Astrocyte (in vitro differentiated cells and primary cell): ENCODE measurements at regions not wholly inside any gene's neighbourhood (a gene's known extent, or its start where the extent isn't known, plus 50 kb on each side); places are given as distances from the start of the nearest gene placed in this dataset.

Source experiments
- DNase-seq: peaks from one replicate; pipeline ENCODE4 v3.0.0-alpha.2; 2010; ENCODE audit warnings: low read depth
- FAIRE-seq: peaks from 2 replicates; lab custom pipeline; 2011; peaks lifted over from hg19 to GRCh38; lab: Jason Lieb, UNC
- H2AFZ ChIP-seq: 2 replicates; pipeline ENCODE4 v1.6.0; 2012; ENCODE audit warnings: low read depth, low read length, inconsistent platforms
- H3K27ac ChIP-seq: 2 replicates; pipeline ENCODE4 v1.5.1; 2011; ENCODE audit warnings: low read depth, low read length, inconsistent platforms
- H3K27me3 ChIP-seq: 2 replicates; pipeline ENCODE4 v1.6.0; 2011; ENCODE audit warnings: low read length, inconsistent platforms; ENCODE audit not compliant: insufficient read depth
- H3K36me3 ChIP-seq: 2 replicates; pipeline ENCODE4 v1.5.1; 2011; ENCODE audit warnings: low read length, inconsistent platforms; ENCODE audit not compliant: insufficient read depth
- H3K4me1 ChIP-seq: 2 replicates; pipeline ENCODE4 v1.5.1; 2011; ENCODE audit warnings: low read length, inconsistent platforms; ENCODE audit not compliant: insufficient read depth
- H3K4me2 ChIP-seq: 2 replicates; pipeline ENCODE4 v1.6.0; 2012; ENCODE audit warnings: low read length, inconsistent platforms
- H3K4me3 ChIP-seq: 2 replicates; pipeline ENCODE4 v1.5.1; 2011; ENCODE audit warnings: low read depth, mild to moderate bottlenecking, low read length, inconsistent platforms; ENCODE audit not compliant: insufficient read depth
- H3K79me2 ChIP-seq: 2 replicates; pipeline ENCODE4 v1.6.0; 2012; ENCODE audit warnings: mild to moderate bottlenecking, low read length, inconsistent platforms; ENCODE audit not compliant: insufficient read depth
- H3K9ac ChIP-seq: 2 replicates; pipeline ENCODE4 v1.6.0; 2012; ENCODE audit warnings: mild to moderate bottlenecking, low read length, inconsistent platforms
- H3K9me3 ChIP-seq: 2 replicates; pipeline ENCODE4 v1.5.1; 2012; ENCODE audit warnings: low read depth, mild to moderate bottlenecking, low read length, inconsistent platforms; ENCODE audit not compliant: insufficient read depth
- H4K20me1 ChIP-seq: 2 replicates; pipeline ENCODE4 v1.6.0; 2012; ENCODE audit warnings: low read length, inconsistent platforms; ENCODE audit not compliant: insufficient read depth
- H3K27ac Mint-ChIP-seq: one replicate; pipeline ENCODE4 v1.8.0; 2021; ENCODE audit warnings: mild to moderate bottlenecking, mixed read lengths; ENCODE audit not compliant: unreplicated experiment
- H3K27me3 Mint-ChIP-seq: one replicate; pipeline ENCODE4 v1.8.0; 2021; ENCODE audit warnings: low read depth, mixed read lengths; ENCODE audit not compliant: unreplicated experiment
- H3K36me3 Mint-ChIP-seq: one replicate; pipeline ENCODE4 v1.8.0; 2021; ENCODE audit warnings: low read depth, mixed read lengths; ENCODE audit not compliant: unreplicated experiment
- H3K4me1 Mint-ChIP-seq: one replicate; pipeline ENCODE4 v1.8.0; 2021; ENCODE audit warnings: low read depth, mixed read lengths; ENCODE audit not compliant: unreplicated experiment
- H3K4me3 Mint-ChIP-seq: one replicate; pipeline ENCODE4 v1.8.0; 2021; ENCODE audit warnings: mild to moderate bottlenecking, moderate library complexity, mixed read lengths; ENCODE audit not compliant: unreplicated experiment
- H3K9me3 Mint-ChIP-seq: one replicate; pipeline ENCODE4 v1.8.0; 2021; ENCODE audit warnings: mild to moderate bottlenecking, mixed read lengths; ENCODE audit not compliant: unreplicated experiment
- EZH2 ChIP-seq: IDR thresholded peaks from 2 replicates; pipeline ENCODE4 v1.6.1; 2012; ENCODE audit warnings: mild to moderate bottlenecking, low read length, inconsistent platforms; ENCODE audit not compliant: insufficient read depth
- TF ChIP-seq, protein P1 (sequence below): IDR thresholded peaks from 2 replicates; pipeline ENCODE4 v1.5.1; 2011; ENCODE audit warnings: low read depth, mild to moderate bottlenecking, inconsistent platforms, low read length, moderate library complexity; ENCODE audit not compliant: insufficient read depth

- Mint-ChIP-seq H3K4me3 (no peak overlapping the region), H3K36me3 (no peaks in the 10 kb centered on the region), H3K27ac (no peak overlapping the region), H3K9me3 (peaks cover 13% of the 10 kb centered on the region), H3K4me1 (no peaks in the 10 kb centered on the region), H3K27me3 (no peaks in the 10 kb centered on the region)
- TF ChIP-seq, protein P1, sequence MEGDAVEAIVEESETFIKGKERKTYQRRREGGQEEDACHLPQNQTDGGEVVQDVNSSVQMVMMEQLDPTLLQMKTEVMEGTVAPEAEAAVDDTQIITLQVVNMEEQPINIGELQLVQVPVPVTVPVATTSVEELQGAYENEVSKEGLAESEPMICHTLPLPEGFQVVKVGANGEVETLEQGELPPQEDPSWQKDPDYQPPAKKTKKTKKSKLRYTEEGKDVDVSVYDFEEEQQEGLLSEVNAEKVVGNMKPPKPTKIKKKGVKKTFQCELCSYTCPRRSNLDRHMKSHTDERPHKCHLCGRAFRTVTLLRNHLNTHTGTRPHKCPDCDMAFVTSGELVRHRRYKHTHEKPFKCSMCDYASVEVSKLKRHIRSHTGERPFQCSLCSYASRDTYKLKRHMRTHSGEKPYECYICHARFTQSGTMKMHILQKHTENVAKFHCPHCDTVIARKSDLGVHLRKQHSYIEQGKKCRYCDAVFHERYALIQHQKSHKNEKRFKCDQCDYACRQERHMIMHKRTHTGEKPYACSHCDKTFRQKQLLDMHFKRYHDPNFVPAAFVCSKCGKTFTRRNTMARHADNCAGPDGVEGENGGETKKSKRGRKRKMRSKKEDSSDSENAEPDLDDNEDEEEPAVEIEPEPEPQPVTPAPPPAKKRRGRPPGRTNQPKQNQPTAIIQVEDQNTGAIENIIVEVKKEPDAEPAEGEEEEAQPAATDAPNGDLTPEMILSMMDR, result no peak
- TF ChIP-seq EZH2, result no peak
- H3K27ac ChIP-seq, result no peak overlapping the region
- H3K4me2 ChIP-seq, result no peak overlapping the region
- H2AFZ ChIP-seq, result no peak overlapping the region
- no peaks in the 10 kb centered on the region for H3K4me1 ChIP-seq
- no peak overlapping the region for H3K9ac ChIP-seq
- H4K20me1 ChIP-seq, result no peaks in the 10 kb centered on the region
- H3K36me3 ChIP-seq, result no peaks in the 10 kb centered on the region
- H3K27me3 ChIP-seq, result no peaks in the 10 kb centered on the region
- no peak overlapping the region for H3K4me3 ChIP-seq
- DNase-seq (no peak), FAIRE-seq (no peak)
- no peaks in the 10 kb centered on the region for H3K9me3 ChIP-seq
- H3K79me2 ChIP-seq, result no peaks in the 10 kb centered on the region
These were observed 454.4 kb downstream of the TDRD3 start for GRCh38 chr13:60851378-60851777.

DNA sequence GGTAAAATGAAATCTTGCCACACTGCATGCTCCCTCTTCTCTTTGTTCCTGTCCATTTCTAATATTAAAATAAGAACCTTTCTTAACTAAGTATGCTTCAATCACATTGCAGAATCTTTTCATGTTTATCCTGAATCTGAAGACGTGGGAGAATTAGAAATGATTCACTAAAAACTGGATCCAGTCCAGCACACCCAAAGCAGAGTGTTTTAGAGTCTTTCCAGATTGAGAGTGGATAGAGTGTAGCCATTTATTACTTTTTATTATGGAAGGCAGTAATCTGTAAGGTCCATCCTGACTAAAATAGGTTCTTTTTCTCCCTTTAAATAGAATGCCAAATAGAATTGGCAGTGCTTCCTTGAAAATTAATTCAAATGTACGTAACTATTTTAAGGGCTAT is 453.5 kb downstream of the TDRD3 start:
- peaks cover 13% of the 10 kb centered on the region for H3K9me3 Mint-ChIP-seq
- no peak overlapping the region for H3K27ac ChIP-seq
- H3K4me2 ChIP-seq, result no peak overlapping the region
- no peak for TF ChIP-seq EZH2
- TF ChIP-seq, protein P1, result no peak
- no peak overlapping the region for H2AFZ ChIP-seq
- H4K20me1 ChIP-seq, result no peaks in the 10 kb centered on the region
- H3K27me3 Mint-ChIP-seq, result no peaks in the 10 kb centered on the region
- H3K36me3 Mint-ChIP-seq, result no peaks in the 10 kb centered on the region
- H3K4me1 ChIP-seq, result no peaks in the 10 kb centered on the region
- no peak overlapping the region for H3K4me3 ChIP-seq
- H3K4me3 Mint-ChIP-seq, result no peak overlapping the region
- no peaks in the 10 kb centered on the region for H3K9me3 ChIP-seq
- H3K36me3 ChIP-seq, result no peaks in the 10 kb centered on the region
- no peak overlapping the region for H3K27ac Mint-ChIP-seq
- no peak overlapping the region for H3K9ac ChIP-seq
- H3K27me3 ChIP-seq, result no peaks in the 10 kb centered on the region
- H3K4me1 Mint-ChIP-seq, result no peaks in the 10 kb centered on the region
- no peak for DNase-seq
- no peaks in the 10 kb centered on the region for H3K79me2 ChIP-seq
- no peak for FAIRE-seq

GRCh38 chr13:60838581-60838980 is 441.6 kb downstream of the TDRD3 start:
- Histone ChIP-seq H3K27me3 (no peaks in the 10 kb centered on the region), H2AFZ (no peak overlapping the region), H3K4me3 (no peak overlapping the region), H4K20me1 (no peaks in the 10 kb centered on the region), H3K9me3 (no peaks in the 10 kb centered on the region), H3K4me1 (no peaks in the 10 kb centered on the region), H3K36me3 (no peaks in the 10 kb centered on the region), H3K9ac (no peak overlapping the region), H3K27ac (no peak overlapping the region), H3K4me2 (no peak overlapping the region), H3K79me2 (no peaks in the 10 kb centered on the region)
- TF ChIP-seq, protein P1, result no peak
- TF ChIP-seq EZH2, result no peak
- Mint-ChIP-seq H3K9me3 (no peaks in the 10 kb centered on the region), H3K27ac (no peak overlapping the region), H3K36me3 (no peaks in the 10 kb centered on the region), H3K4me3 (no peak overlapping the region), H3K4me1 (peaks cover 8% of the 10 kb centered on the region), H3K27me3 (no peaks in the 10 kb centered on the region)
- peak; percentile 8 for DNase-seq
- FAIRE-seq, result no peak
